CD1c-positive myeloid dendritic cell (primary cell): ENCODE measurements at regions not wholly inside any gene's neighbourhood (a gene's known extent, or its start where the extent isn't known, plus 50 kb on each side); places are given as distances from the start of the nearest gene placed in this dataset.
"Not testable (repeated sequence)": the region's sequence is repeated elsewhere in the genome, so short reads cannot be mapped to it uniquely, and the experiment has no call there.

ENCODE experiments used
- DNase-seq: peaks from one replicate; pipeline ENCODE4 v3.0.0-alpha.2; 2016; ENCODE audit errors: extremely low spot score

DNA sequence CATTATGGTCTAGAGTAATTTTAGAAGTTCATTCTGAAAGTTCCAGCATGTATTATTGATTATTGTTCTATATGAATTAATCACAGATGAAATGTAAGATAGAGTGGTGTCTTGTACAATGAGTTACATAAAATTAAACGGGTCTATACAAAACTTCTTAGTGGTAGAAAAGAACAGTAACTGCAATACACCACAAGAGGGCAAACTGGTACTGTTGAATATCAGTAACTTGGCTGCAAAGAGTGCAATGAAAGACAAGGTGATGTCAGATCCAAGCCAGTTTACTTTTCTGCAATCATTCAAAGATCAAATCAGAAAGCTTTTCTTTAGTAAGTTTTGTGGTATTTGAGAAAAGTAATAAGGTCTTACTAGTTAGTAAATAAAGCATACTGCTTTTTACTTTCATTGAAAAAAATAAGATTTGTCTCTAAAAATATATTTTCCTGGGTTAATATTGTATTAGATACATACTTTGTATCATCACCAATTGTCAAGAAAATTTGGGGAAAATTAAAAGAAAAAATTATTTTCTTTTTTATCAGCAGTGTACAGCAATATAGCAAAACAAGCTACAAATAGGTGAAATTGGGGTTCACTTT is 66.4 kb upstream of the BTG3 start:
- peak; percentile 74 for DNase-seq

DNA sequence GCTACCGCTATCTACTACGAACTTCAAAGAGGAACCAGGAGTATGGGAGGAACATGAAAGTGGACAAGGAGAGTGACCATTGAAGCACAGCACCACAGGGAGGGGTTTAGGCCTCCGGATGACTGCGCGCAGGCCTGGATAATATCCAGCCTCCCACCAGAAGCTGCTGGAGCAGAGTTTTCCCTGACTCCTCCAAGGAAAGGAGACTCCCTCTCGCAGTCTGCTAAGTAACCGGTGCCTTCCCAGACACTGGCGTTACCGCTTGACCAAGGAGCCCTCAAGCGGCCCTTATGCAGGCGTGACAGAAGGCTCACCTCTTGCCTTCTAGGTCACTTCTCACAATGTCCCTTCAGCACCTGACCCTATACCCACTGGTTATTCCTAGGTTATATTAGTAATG is 64.2 kb upstream of the BTG3 start:
- not testable (repeated sequence) for DNase-seq

DNA sequence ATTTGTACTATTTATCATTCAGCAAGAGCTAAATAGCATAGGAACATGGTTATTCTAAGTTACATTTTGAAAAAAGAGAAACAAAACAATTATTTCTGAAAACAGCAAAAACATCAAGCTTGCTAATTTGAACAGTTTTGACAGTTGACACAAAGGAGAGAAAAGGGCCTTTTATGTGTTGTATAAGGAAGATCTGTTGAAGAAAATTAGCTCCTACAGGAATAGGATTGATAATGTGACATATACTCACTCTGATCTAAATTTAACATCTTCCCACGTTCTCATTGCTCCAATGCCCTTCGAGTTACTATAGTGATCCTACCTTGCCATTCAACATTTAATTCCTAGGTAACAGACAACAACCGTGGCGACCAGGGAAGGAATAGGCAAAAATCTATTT is 61.4 kb upstream of the BTG3 start:
- DNase-seq = no peak

DNA sequence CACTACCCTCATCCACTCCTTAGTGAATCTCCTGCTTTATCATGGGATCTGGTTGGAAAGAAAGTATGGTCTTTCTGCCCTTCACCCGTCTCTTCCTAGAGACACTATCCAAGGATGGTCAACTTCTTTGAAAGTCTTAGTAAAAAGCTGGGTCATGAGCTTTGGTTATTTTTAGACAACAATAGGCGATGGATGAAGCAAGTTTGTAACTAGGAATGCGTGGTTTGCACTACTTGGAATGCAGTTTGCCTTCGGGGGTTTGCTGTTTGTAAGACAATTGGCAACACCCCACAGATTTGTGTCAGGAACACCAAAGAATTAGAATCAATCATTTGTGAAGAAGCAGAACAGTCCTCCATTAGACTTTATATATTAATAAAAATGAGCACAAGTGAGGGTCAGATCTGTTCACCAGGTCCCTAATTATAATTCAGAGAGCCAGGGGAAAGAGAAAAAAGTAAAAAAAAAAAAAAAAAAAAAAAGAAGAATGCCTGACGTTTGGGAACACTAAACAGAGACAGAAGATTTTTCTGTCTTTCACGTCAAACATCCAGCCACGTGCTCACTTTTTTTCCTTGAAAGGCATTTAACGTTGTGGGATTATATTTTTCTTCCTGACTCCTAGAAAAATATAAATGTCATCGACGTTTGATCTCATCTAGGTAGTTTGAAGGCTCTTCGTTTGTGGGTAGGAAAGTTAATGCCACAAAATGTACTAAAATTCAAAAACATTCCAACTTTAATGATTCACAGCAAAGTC is 60.7 kb upstream of the BTG3 start:
- no peak for DNase-seq

DNA sequence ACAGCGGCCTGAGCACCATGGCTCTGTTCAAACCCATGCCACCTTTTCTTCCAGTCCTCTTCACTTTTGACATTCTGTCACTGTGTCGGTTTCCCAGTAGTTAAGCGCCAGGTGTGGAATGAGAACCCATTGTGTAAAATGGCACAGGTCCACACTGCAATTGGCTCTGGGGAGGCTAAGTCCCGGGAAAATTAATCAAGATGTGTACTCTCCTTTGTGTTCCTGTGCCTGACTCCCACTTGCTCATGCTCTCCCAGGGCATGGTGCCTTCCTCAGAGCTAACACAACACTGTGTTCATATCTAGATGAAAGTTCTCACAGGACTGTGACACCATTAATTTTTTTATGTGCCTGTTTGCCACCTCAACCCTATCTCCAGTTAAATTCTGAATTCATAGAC is 59.0 kb upstream of the BTG3 start:
- no peak for DNase-seq

DNA sequence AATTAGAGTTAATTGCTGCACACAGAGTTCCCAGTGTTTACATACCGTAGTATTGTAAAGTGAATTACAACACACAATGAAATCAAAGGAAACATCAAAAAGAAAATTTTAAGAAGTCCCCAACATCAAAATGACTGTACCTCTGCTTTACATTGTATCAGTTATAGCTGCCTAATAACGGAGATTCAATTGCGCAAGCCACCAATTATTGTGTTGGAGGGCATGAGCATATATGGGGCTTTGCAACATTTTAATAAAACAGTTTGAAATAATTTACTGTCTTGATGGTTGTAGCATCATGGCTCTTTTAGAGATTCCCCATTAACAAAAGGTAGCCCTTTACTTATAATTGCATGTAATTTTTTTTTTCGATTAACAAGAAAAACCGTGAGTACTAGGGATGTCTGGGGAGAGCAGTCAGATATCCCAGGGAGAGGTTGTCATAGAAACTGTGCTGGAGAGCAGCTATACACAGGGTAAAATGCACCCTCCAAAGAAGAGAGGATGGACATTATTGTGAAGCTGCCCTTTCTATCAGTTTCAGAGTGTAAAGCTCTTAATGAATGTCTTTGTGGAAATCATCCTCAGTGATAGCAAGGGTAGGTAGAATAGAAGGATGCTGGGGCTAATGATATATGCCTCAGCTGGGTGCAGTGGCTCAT is 55.9 kb upstream of the BTG3 start:
- DNase-seq = no peak

DNA sequence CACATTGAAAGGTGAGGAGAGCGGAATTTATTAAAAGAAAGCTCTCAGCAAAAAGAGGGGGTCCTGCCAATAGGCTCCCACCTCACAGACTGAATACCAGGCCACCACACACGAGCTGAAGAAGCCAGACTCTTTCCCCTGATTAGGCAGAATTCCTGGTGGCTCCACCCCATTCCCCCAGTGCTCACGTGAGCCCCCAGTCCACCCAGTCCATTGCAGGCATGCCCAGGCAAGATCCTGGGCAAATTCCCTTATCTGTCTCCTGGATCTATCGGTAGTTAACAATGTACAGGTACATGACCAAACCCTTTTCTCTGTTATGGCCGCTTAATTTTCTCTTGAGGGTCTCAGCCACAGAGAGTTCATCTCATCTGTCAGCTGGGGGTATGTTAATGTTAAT is 54.6 kb upstream of the BTG3 start:
- DNase-seq = no peak
